Ascending aorta (tissue), 2 donors: ENCODE measurements at regions not wholly inside any gene's neighbourhood (a gene's known extent, or its start where the extent isn't known, plus 50 kb on each side); places are given as distances from the start of the nearest gene placed in this dataset.
"Not testable (repeated sequence)": the region's sequence is repeated elsewhere in the genome, so short reads cannot be mapped to it uniquely, and the experiment has no call there.

Experiments used
- DNase-seq, 2 donors: peaks; one replicate each; pipeline ENCODE4 v3.0.0-alpha.2; 2019; ENCODE audit warnings: low spot score in 2 of 2
- H3K27ac ChIP-seq, 2 donors: fragments of 200-600 bp; sonication (generic); one replicate each; pipeline ENCODE4 v1.5.1; 2016 to 2017; ENCODE audit warnings: mild to moderate bottlenecking in 1 of 2
- H3K27me3 ChIP-seq: fragments of 200-600 bp; sonication (generic); one replicate; pipeline ENCODE4 v1.5.1; 2017
- H3K36me3 ChIP-seq, 2 donors: fragments of 200-600 bp; sonication (generic); one replicate each; pipeline ENCODE4 v1.5.1; 2016
- H3K4me1 ChIP-seq, 2 donors: fragments of 200-600 bp; sonication (generic); one replicate each; pipeline ENCODE4 v1.5.1; 2016 to 2017; ENCODE audit warnings: mild to moderate bottlenecking in 1 of 2
- H3K4me3 ChIP-seq, 2 donors: fragments of 200-600 bp; sonication (generic); one replicate each; pipeline ENCODE4 v1.5.1; 2016 to 2017; ENCODE audit warnings: mild to moderate bottlenecking in 1 of 2
- H3K9me3 ChIP-seq, 2 donors: fragments of 200-600 bp; sonication (generic); one replicate each; pipeline ENCODE4 v1.5.1; 2016
- CTCF ChIP-seq, 3 experiments: fragments of 200-600 bp in 2 of 3; fragments of 450-650 bp in 1 of 3; sonication (generic) in 2 of 3; IDR thresholded peaks; one replicate each; pipeline ENCODE4 v1.5.1; 2016 to 2019; ENCODE audit warnings: antibody characterized with exemption in 3 of 3, mild to moderate bottlenecking in 1 of 3, moderate library complexity in 1 of 3
- intact Hi-C: fragments of 100-400 bp; cut with DNase I; formaldehyde crosslinking; loops from one replicate; pipeline ENCODE4 v1.15.1; 2023

- no peak for DNase-seq
- no peak for TF ChIP-seq CTCF (IDR thresholded peaks at IDR 0.05)
- Histone ChIP-seq H3K9me3 (no peaks in the 10 kb centered on the region), H3K36me3 (no peaks in the 10 kb centered on the region), H3K27ac (no peak overlapping the region), H3K27me3 (no peaks in the 10 kb centered on the region), H3K4me1 (no peaks in the 10 kb centered on the region), H3K4me3 (no peak overlapping the region)
- intact Hi-C loops = no loop called here
Observed at GRCh38 chr5:24268482-24269056, 376.2 kb downstream of the CDH10 start.

- H3K4me3 ChIP-seq, intact Hi-C loops, DNase-seq, H3K36me3 ChIP-seq, H3K27ac ChIP-seq, H3K4me1 ChIP-seq, H3K27me3 ChIP-seq, H3K9me3 ChIP-seq: not testable (repeated sequence)
Observed at GRCh38 chr5:24271702-24272118, 373.1 kb downstream of the CDH10 start.

- DNase-seq = no peak
- Histone ChIP-seq H3K9me3 (no peaks in the 10 kb centered on the region), H3K4me1 (no peaks in the 10 kb centered on the region), H3K27me3 (no peaks in the 10 kb centered on the region), H3K4me3 (no peak overlapping the region), H3K36me3 (no peaks in the 10 kb centered on the region), H3K27ac (no peak overlapping the region)
- TF ChIP-seq CTCF (IDR thresholded peaks at IDR 0.05) = no peak
- intact Hi-C loops = no loop called here
Observed at GRCh38 chr5:24272741-24273140, 372.0 kb downstream of the CDH10 start.

- no peak for TF ChIP-seq CTCF (IDR thresholded peaks at IDR 0.05)
- intact Hi-C loops = no loop called here
- no peaks in the 10 kb centered on the region for H3K4me1 ChIP-seq
- H3K27me3 ChIP-seq = no peaks in the 10 kb centered on the region
- H3K27ac ChIP-seq = no peak overlapping the region
- no peaks in the 10 kb centered on the region for H3K36me3 ChIP-seq
- H3K4me3 ChIP-seq = no peak overlapping the region
- no peak for DNase-seq
- H3K9me3 ChIP-seq = no peaks in the 10 kb centered on the region
Observed at GRCh38 chr5:24280215-24280614, 364.6 kb downstream of the CDH10 start.

- H3K36me3 ChIP-seq = no peaks in the 10 kb centered on the region
- no peak for TF ChIP-seq CTCF (IDR thresholded peaks at IDR 0.05)
- DNase-seq = no peak
- H3K4me3 ChIP-seq = no peak overlapping the region
- H3K27me3 ChIP-seq = no peaks in the 10 kb centered on the region
- intact Hi-C loops = no loop called here
- H3K27ac ChIP-seq = no peak overlapping the region
- H3K9me3 ChIP-seq = no peaks in the 10 kb centered on the region
- no peaks in the 10 kb centered on the region for H3K4me1 ChIP-seq
Observed at GRCh38 chr5:24281818-24282217, 363.0 kb downstream of the CDH10 start.

- intact Hi-C loops = no loop called here
- no peak overlapping the region for H3K27ac ChIP-seq
- DNase-seq = no peak
- no peak for TF ChIP-seq CTCF (IDR thresholded peaks at IDR 0.05)
- H3K4me3 ChIP-seq = no peak overlapping the region
- no peaks in the 10 kb centered on the region for H3K36me3 ChIP-seq
- no peaks in the 10 kb centered on the region for H3K9me3 ChIP-seq
- no peaks in the 10 kb centered on the region for H3K4me1 ChIP-seq
- no peaks in the 10 kb centered on the region for H3K27me3 ChIP-seq
Observed at GRCh38 chr5:24289582-24290335, 355.0 kb downstream of the CDH10 start.
